ENCODE measurements at regions not wholly inside any gene's neighbourhood (a gene's known extent, or its start where the extent isn't known, plus 50 kb on each side); places are given as distances from the start of the nearest gene placed in this dataset.

GRCh38 chr12:83827193-83827592 lies 1085.4 kb downstream of the SLC6A15 start:
- no peak overlapping the region for H4K8ac ChIP-seq (ENCODE audit: low read depth, low read length)
- peaks cover 0 to 6% of the 10 kb centered on the region in 2 donors for H3K9me3 ChIP-seq (replicated peaks in 1 of 2; ENCODE audit: control insufficient read depth in 2 of 2, insufficient read depth in 1 of 2, low read depth in 1 of 2, low read length in 2 of 2)
- H3K79me1 ChIP-seq (ENCODE audit: low read depth, low read length): no peaks in the 10 kb centered on the region
- no peak overlapping the region for H3K18ac ChIP-seq (ENCODE audit: low read length)
- no peak overlapping the region for H3K4me2 ChIP-seq (ENCODE audit: insufficient read depth, low read length, poor library complexity, severe bottlenecking)
- no peak overlapping the region for H2AK5ac ChIP-seq (ENCODE audit: low read depth, low read length)
- no peak overlapping the region for H4K91ac ChIP-seq (ENCODE audit: low read depth, low read length, poor library complexity)
- WGBS, 2 donors (ENCODE audit: extremely low coverage in 2 of 2, insufficient read length in 2 of 2, insufficient replicate concordance in 1 of 2): no CpG with 5 or more reads among the region's 2 CpGs
- no peak for DNase-seq (ENCODE audit: low spot score)
- H2BK15ac ChIP-seq (ENCODE audit: low read length): no peak overlapping the region
- H2BK5ac ChIP-seq (ENCODE audit: low read length): no peak overlapping the region
- H3K4ac ChIP-seq (ENCODE audit: low read length): no peak overlapping the region
- H2AFZ ChIP-seq (ENCODE audit: low read length): peak overlapping the region; percentile 82
- no peak overlapping the region for H3K27ac ChIP-seq (replicated peaks; ENCODE audit: low read length)
- no peaks in the 10 kb centered on the region for H3K4me1 ChIP-seq (ENCODE audit: control insufficient read depth in 2 of 2, insufficient read depth in 1 of 2, low read depth in 1 of 2, low read length in 2 of 2)
- no peak overlapping the region for H3K4me3 ChIP-seq (ENCODE audit: low read length in 2 of 2)
- no peak overlapping the region for H3K9ac ChIP-seq (ENCODE audit: low read depth, low read length, poor library complexity)
- no peak overlapping the region for H3K14ac ChIP-seq (ENCODE audit: low read length)
- H3K27me3 ChIP-seq (ENCODE audit: control insufficient read depth in 3 of 3, insufficient read depth in 3 of 3, low read depth in 1 of 3, low read length in 3 of 3): no peaks in the 10 kb centered on the region
- H3K23ac ChIP-seq (ENCODE audit: low read depth, low read length, poor library complexity): no peak overlapping the region
- H3K36me3 ChIP-seq (replicated peaks in 1 of 2; ENCODE audit: control insufficient read depth in 2 of 2, insufficient read depth in 2 of 2, low read length in 2 of 2): no peaks in the 10 kb centered on the region
- no peak overlapping the region for H2BK12ac ChIP-seq (ENCODE audit: low read length)
- H2BK120ac ChIP-seq (ENCODE audit: low read depth, low read length): no peak overlapping the region

GRCh38 chr12:83826112-83826511 lies 1086.5 kb downstream of the SLC6A15 start:
- Histone ChIP-seq H2AFZ (ENCODE audit: low read length) (peak overlapping the region; percentile 14), H3K27me3 (ENCODE audit: control insufficient read depth in 3 of 3, insufficient read depth in 3 of 3, low read depth in 1 of 3, low read length in 3 of 3) (no peaks in the 10 kb centered on the region), H3K14ac (ENCODE audit: low read length) (no peak overlapping the region), H3K9me3 (replicated peaks in 1 of 2; ENCODE audit: control insufficient read depth in 2 of 2, insufficient read depth in 1 of 2, low read depth in 1 of 2, low read length in 2 of 2) (peaks cover 0 to 6% of the 10 kb centered on the region in 2 donors), H3K4me2 (ENCODE audit: insufficient read depth, low read length, poor library complexity, severe bottlenecking) (no peak overlapping the region), H3K4me1 (ENCODE audit: control insufficient read depth in 2 of 2, insufficient read depth in 1 of 2, low read depth in 1 of 2, low read length in 2 of 2) (no peaks in the 10 kb centered on the region), H2BK120ac (ENCODE audit: low read depth, low read length) (no peak overlapping the region), H3K79me1 (ENCODE audit: low read depth, low read length) (no peaks in the 10 kb centered on the region), H3K23ac (ENCODE audit: low read depth, low read length, poor library complexity) (no peak overlapping the region), H3K4ac (ENCODE audit: low read length) (no peak overlapping the region), H2AK5ac (ENCODE audit: low read depth, low read length) (no peak overlapping the region), H2BK15ac (ENCODE audit: low read length) (no peak overlapping the region), H3K36me3 (replicated peaks in 1 of 2; ENCODE audit: control insufficient read depth in 2 of 2, insufficient read depth in 2 of 2, low read length in 2 of 2) (no peaks in the 10 kb centered on the region), H2BK5ac (ENCODE audit: low read length) (no peak overlapping the region), H3K4me3 (ENCODE audit: low read length in 2 of 2) (no peak overlapping the region), H4K8ac (ENCODE audit: low read depth, low read length) (no peak overlapping the region), H3K27ac (replicated peaks; ENCODE audit: low read length) (no peak overlapping the region), H2BK12ac (ENCODE audit: low read length) (no peak overlapping the region), H3K18ac (ENCODE audit: low read length) (no peak overlapping the region), H4K91ac (ENCODE audit: low read depth, low read length, poor library complexity) (no peak overlapping the region), H3K9ac (ENCODE audit: low read depth, low read length, poor library complexity) (no peak overlapping the region)
- DNase-seq (ENCODE audit: low spot score): peak; percentile 24

GRCh38 chr12:83823386-83824045 lies 1089.1 kb downstream of the SLC6A15 start:
- H3K9me3 ChIP-seq (replicated peaks in 1 of 2; ENCODE audit: control insufficient read depth in 2 of 2, insufficient read depth in 1 of 2, low read depth in 1 of 2, low read length in 2 of 2): peaks cover 0 to 6% of the 10 kb centered on the region in 2 donors
- H3K18ac ChIP-seq (ENCODE audit: low read length): peak overlapping the region; percentile 88
- H2BK15ac ChIP-seq (ENCODE audit: low read length): no peak overlapping the region
- H4K91ac ChIP-seq (ENCODE audit: low read depth, low read length, poor library complexity): no peak overlapping the region
- H3K23ac ChIP-seq (ENCODE audit: low read depth, low read length, poor library complexity): peak overlapping the region; percentile 85
- H3K4me2 ChIP-seq (ENCODE audit: insufficient read depth, low read length, poor library complexity, severe bottlenecking): no peak overlapping the region
- no peaks in the 10 kb centered on the region for H3K4me1 ChIP-seq (ENCODE audit: control insufficient read depth in 2 of 2, insufficient read depth in 1 of 2, low read depth in 1 of 2, low read length in 2 of 2)
- H3K27me3 ChIP-seq (ENCODE audit: control insufficient read depth in 3 of 3, insufficient read depth in 3 of 3, low read depth in 1 of 3, low read length in 3 of 3): no peaks in the 10 kb centered on the region
- H3K9ac ChIP-seq (ENCODE audit: low read depth, low read length, poor library complexity): no peak overlapping the region
- peak overlapping the region; percentile 12 for H2AFZ ChIP-seq (ENCODE audit: low read length)
- H2BK5ac ChIP-seq (ENCODE audit: low read length): no peak overlapping the region
- no peak overlapping the region for H3K4me3 ChIP-seq (ENCODE audit: low read length in 2 of 2)
- no peak overlapping the region for H3K14ac ChIP-seq (ENCODE audit: low read length)
- no peaks in the 10 kb centered on the region for H3K79me1 ChIP-seq (ENCODE audit: low read depth, low read length)
- H2BK120ac ChIP-seq (ENCODE audit: low read depth, low read length): no peak overlapping the region
- no peak overlapping the region for H3K27ac ChIP-seq (replicated peaks; ENCODE audit: low read length)
- peak; percentile 32 for DNase-seq (ENCODE audit: low spot score)
- no peak overlapping the region for H2BK12ac ChIP-seq (ENCODE audit: low read length)
- H4K8ac ChIP-seq (ENCODE audit: low read depth, low read length): no peak overlapping the region
- no peak overlapping the region for H3K4ac ChIP-seq (ENCODE audit: low read length)
- no peaks in the 10 kb centered on the region for H3K36me3 ChIP-seq (replicated peaks in 1 of 2; ENCODE audit: control insufficient read depth in 2 of 2, insufficient read depth in 2 of 2, low read length in 2 of 2)
- H2AK5ac ChIP-seq (ENCODE audit: low read depth, low read length): no peak overlapping the region
- WGBS, 2 donors (ENCODE audit: extremely low coverage in 2 of 2, insufficient read length in 2 of 2, insufficient replicate concordance in 1 of 2): no CpG with 5 or more reads among the region's 8 CpGs

- H3K36me3 ChIP-seq (replicated peaks in 1 of 2; ENCODE audit: control insufficient read depth in 2 of 2, insufficient read depth in 2 of 2, low read length in 2 of 2): no peaks in the 10 kb centered on the region
- no CpG with 5 or more reads among the region's 1 CpG for WGBS, 2 donors (ENCODE audit: extremely low coverage in 2 of 2, insufficient read length in 2 of 2, insufficient replicate concordance in 1 of 2)
Measured at GRCh38 chr12:83821967-83822366, 1090.6 kb downstream of the SLC6A15 start.

More at GRCh38 chr12:83821967-83822366, 1090.6 kb downstream of the SLC6A15 start:
- H3K18ac ChIP-seq (ENCODE audit: low read length): no peak overlapping the region
- H3K79me1 ChIP-seq (ENCODE audit: low read depth, low read length): no peaks in the 10 kb centered on the region
- H3K4me3 ChIP-seq (ENCODE audit: low read length in 2 of 2): no peak overlapping the region
- no peak overlapping the region for H2BK12ac ChIP-seq (ENCODE audit: low read length)
- H4K91ac ChIP-seq (ENCODE audit: low read depth, low read length, poor library complexity): no peak overlapping the region
- H2AK5ac ChIP-seq (ENCODE audit: low read depth, low read length): no peak overlapping the region
- H3K4ac ChIP-seq (ENCODE audit: low read length): no peak overlapping the region
- no peak overlapping the region for H3K14ac ChIP-seq (ENCODE audit: low read length)
- H2BK120ac ChIP-seq (ENCODE audit: low read depth, low read length): no peak overlapping the region
- H3K4me1 ChIP-seq (ENCODE audit: control insufficient read depth in 2 of 2, insufficient read depth in 1 of 2, low read depth in 1 of 2, low read length in 2 of 2): no peaks in the 10 kb centered on the region
- no peak for DNase-seq (ENCODE audit: low spot score)
- no peak overlapping the region for H4K8ac ChIP-seq (ENCODE audit: low read depth, low read length)
- H2AFZ ChIP-seq (ENCODE audit: low read length): no peak overlapping the region
- H2BK5ac ChIP-seq (ENCODE audit: low read length): no peak overlapping the region
- no peak overlapping the region for H3K9ac ChIP-seq (ENCODE audit: low read depth, low read length, poor library complexity)
- no peak overlapping the region for H3K4me2 ChIP-seq (ENCODE audit: insufficient read depth, low read length, poor library complexity, severe bottlenecking)
- H3K27ac ChIP-seq (replicated peaks; ENCODE audit: low read length): no peak overlapping the region
- H2BK15ac ChIP-seq (ENCODE audit: low read length): no peak overlapping the region
- H3K23ac ChIP-seq (ENCODE audit: low read depth, low read length, poor library complexity): no peak overlapping the region
- H3K9me3 ChIP-seq (replicated peaks in 1 of 2; ENCODE audit: control insufficient read depth in 2 of 2, insufficient read depth in 1 of 2, low read depth in 1 of 2, low read length in 2 of 2): peaks cover 0 to 6% of the 10 kb centered on the region in 2 donors
- H3K27me3 ChIP-seq (ENCODE audit: control insufficient read depth in 3 of 3, insufficient read depth in 3 of 3, low read depth in 1 of 3, low read length in 3 of 3): no peaks in the 10 kb centered on the region

Data from neuronal stem cell (in vitro differentiated cells).